ENCODE measurements at regions not wholly inside any gene's neighbourhood (a gene's known extent, or its start where the extent isn't known, plus 50 kb on each side); places are given as distances from the start of the nearest gene placed in this dataset.
A peak's percentile ranks its signal among the peaks of the same experiment; 100 is the strongest.

GRCh38 chr12:67593461-67594330 is 54.8 kb upstream of the DYRK2 start:
- Mint-ChIP-seq H3K36me3 (no peaks in the 10 kb centered on the region), H3K27ac (peak overlapping the region; percentile 93), H3K4me1 (ENCODE audit: unreplicated experiment) (peaks cover 21% of the 10 kb centered on the region)

GRCh38 chr12:67594888-67595287 is 53.7 kb upstream of the DYRK2 start:
- no peak for TF ChIP-seq CTCF (conservative IDR thresholded peaks at IDR 0.05)
- Mint-ChIP-seq H3K4me1 (ENCODE audit: unreplicated experiment) (peaks cover 21% of the 10 kb centered on the region), H3K27ac (peak overlapping the region; percentile 93), H3K36me3 (no peaks in the 10 kb centered on the region), H3K27me3 (no peaks in the 10 kb centered on the region), H3K4me3 (no peak overlapping the region), H3K9me3 (peaks cover 15% of the 10 kb centered on the region)
- DNase-seq (ENCODE audit: extremely low spot score, unreplicated experiment), result no peak

More at GRCh38 chr12:67593461-67594330, 54.8 kb upstream of the DYRK2 start:
- TF ChIP-seq CTCF (conservative IDR thresholded peaks at IDR 0.05), result no peak
- Mint-ChIP-seq H3K4me3 (peak overlapping the region; percentile 54), H3K27me3 (no peaks in the 10 kb centered on the region), H3K9me3 (peaks cover 10% of the 10 kb centered on the region)
- DNase-seq (ENCODE audit: extremely low spot score, unreplicated experiment), result no peak

- DNase-seq (ENCODE audit: extremely low spot score, unreplicated experiment), result no peak
- Mint-ChIP-seq H3K4me1 (ENCODE audit: unreplicated experiment) (peaks cover 21% of the 10 kb centered on the region), H3K27ac (peak overlapping the region; percentile 93), H3K27me3 (no peaks in the 10 kb centered on the region), H3K9me3 (peaks cover 15% of the 10 kb centered on the region), H3K4me3 (no peak overlapping the region), H3K36me3 (no peaks in the 10 kb centered on the region)
- TF ChIP-seq CTCF (conservative IDR thresholded peaks at IDR 0.05), result no peak
Observed at GRCh38 chr12:67595365-67595764, 53.2 kb upstream of the DYRK2 start.

- no peaks in the 10 kb centered on the region for H3K27me3 Mint-ChIP-seq
- H3K4me3 Mint-ChIP-seq, result no peak overlapping the region
- no peak for TF ChIP-seq CTCF (conservative IDR thresholded peaks at IDR 0.05)
- H3K9me3 Mint-ChIP-seq, result peaks cover 10% of the 10 kb centered on the region
- no peak for DNase-seq (ENCODE audit: extremely low spot score, unreplicated experiment)
- H3K36me3 Mint-ChIP-seq, result no peaks in the 10 kb centered on the region
- H3K4me1 Mint-ChIP-seq (ENCODE audit: unreplicated experiment), result peaks cover 13% of the 10 kb centered on the region
- H3K27ac Mint-ChIP-seq, result no peak overlapping the region
Observed at GRCh38 chr12:67598598-67598997, 49.9 kb upstream of the DYRK2 start.

Measured in type B pancreatic cell (in vitro differentiated cells).